ENCODE measurements at regions not wholly inside any gene's neighbourhood (a gene's known extent, or its start where the extent isn't known, plus 50 kb on each side); places are given as distances from the start of the nearest gene placed in this dataset.
"Not testable (repeated sequence)": the region's sequence is repeated elsewhere in the genome, so short reads cannot be mapped to it uniquely, and the experiment has no call there.

- not testable (repeated sequence) for DNase-seq (ENCODE audit: low spot score)
Measured at GRCh38 chr15:20237256-20238020, 304.2 kb downstream of the GOLGA6L6 start.

DNA sequence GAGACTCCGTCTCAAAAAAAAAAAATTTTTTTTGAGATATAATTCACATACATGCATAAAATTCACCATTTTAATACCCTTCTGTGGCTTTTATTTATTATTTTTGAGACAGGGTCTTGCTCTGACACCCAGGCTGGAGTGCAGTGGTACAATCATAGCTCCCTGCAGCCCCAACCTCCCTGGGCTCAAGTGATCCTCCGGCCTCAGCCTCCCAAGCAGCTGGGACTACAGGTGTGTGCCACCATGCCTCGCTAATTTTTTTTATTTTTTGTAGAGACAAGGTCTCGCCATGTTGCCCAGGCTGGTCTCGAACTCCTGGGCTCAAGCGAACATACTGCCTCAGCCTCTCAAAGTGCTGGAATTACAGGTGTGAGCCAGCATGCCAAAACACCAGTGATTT lies 305.9 kb downstream of the GOLGA6L6 start:
- not testable (repeated sequence) for DNase-seq (ENCODE audit: low spot score)

GRCh38 chr15:20234006-20234540 lies 307.5 kb downstream of the GOLGA6L6 start:
- not testable (repeated sequence) for DNase-seq (ENCODE audit: low spot score)

DNA sequence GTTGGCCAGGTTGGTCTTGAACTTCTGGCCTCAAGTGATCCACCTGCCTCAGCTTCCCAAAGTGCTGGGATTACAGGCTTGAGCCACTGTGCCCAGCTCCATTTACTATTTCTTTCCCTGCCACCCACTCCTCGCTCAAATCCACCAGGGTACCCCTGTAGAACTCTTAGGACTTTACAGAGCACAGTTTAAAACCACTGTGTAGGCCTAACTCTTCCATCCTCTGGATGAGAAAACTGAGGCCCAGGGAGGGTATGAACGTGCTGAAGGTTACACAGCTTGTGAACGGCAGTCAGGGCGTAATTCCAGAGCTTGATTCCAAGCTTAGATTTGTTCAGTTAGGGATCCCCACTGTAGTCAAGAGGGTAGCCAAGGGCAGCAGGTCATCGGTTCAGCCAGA lies 309.1 kb downstream of the GOLGA6L6 start:
- DNase-seq (ENCODE audit: low spot score): not testable (repeated sequence)

- DNase-seq (ENCODE audit: low spot score): not testable (repeated sequence)
Measured at GRCh38 chr15:20230656-20231055, 310.9 kb downstream of the GOLGA6L6 start.

- DNase-seq (ENCODE audit: low spot score): not testable (repeated sequence)
Measured at GRCh38 chr15:20228791-20229190, 312.8 kb downstream of the GOLGA6L6 start.

DNA sequence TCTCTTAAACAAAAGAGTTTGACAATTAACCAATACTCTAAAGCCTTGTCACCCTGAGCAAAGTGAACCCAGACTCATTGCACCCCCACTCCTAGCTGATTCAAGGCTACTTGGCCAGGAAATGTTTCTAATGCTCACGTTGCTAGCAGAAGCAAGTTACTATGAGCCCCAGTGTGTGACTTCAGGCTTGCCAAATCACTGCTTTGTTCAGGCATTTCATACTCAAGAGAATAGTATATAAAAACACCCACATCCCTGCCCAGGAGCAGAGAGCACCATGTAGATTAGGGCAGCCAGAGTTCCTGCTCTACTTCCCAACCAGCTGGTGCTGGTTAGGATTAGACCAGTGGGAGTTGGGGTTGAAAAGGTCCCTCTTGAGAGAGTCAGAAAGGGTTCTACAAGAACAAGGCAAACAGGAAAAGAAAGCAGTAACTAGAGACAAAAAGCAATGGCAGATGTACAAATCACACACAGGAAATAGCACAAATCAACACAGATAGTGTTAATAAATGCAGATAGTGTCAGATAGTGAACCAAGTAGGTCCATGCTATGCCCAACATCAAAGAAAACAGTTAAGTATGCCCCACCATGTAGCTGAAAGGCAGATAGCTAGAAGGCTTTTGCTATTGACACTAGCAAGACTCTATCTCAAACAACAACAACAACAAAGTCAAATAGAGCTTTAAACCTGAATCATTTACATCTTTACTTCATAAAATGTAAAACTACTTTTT lies 314.3 kb downstream of the GOLGA6L6 start:
- DNase-seq (ENCODE audit: low spot score): not testable (repeated sequence)

- DNase-seq (ENCODE audit: low spot score): not testable (repeated sequence)
Measured at GRCh38 chr15:20226531-20226930, 315.1 kb downstream of the GOLGA6L6 start.

GRCh38 chr15:20221063-20221462 lies 320.5 kb downstream of the GOLGA6L6 start:
- not testable (repeated sequence) for DNase-seq (ENCODE audit: low spot score)

DNA sequence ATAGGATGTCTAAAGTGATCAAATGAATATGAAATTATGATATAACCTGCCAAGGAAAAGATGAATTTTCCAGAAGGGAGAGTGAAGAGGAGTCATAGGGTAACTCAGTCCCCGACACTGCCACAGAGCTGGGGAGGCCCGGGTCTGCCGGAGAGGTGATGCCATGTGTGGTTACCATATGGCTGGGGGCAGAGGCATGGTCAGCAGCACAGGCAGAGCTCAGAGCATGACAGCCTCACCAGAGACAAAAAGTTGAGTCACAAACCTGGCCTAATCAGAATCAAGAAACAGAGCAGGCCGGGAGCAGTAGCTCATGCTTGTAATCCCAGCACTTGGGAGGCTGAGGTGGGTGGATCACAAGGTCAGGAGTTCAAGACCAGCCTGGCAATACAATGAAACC lies 322.4 kb downstream of the GOLGA6L6 start:
- not testable (repeated sequence) for DNase-seq (ENCODE audit: low spot score)

GRCh38 chr15:20215700-20216099 lies 325.9 kb downstream of the GOLGA6L6 start:
- DNase-seq (ENCODE audit: low spot score): not testable (repeated sequence)

- not testable (repeated sequence) for DNase-seq (ENCODE audit: low spot score)
Measured at GRCh38 chr15:20214101-20214500, 327.5 kb downstream of the GOLGA6L6 start.

GRCh38 chr15:20211508-20211907 lies 330.1 kb downstream of the GOLGA6L6 start:
- DNase-seq (ENCODE audit: low spot score): not testable (repeated sequence)

- not testable (repeated sequence) for DNase-seq (ENCODE audit: low spot score)
Measured at GRCh38 chr15:20209973-20210372, 331.6 kb downstream of the GOLGA6L6 start.

GRCh38 chr15:20207607-20208006 lies 334.0 kb downstream of the GOLGA6L6 start:
- DNase-seq (ENCODE audit: low spot score): not testable (repeated sequence)

GRCh38 chr15:20207198-20207597 lies 334.4 kb downstream of the GOLGA6L6 start:
- DNase-seq (ENCODE audit: low spot score): not testable (repeated sequence)

- DNase-seq (ENCODE audit: low spot score): peak; percentile 8
Measured at GRCh38 chr15:20204177-20204866, 337.3 kb downstream of the GOLGA6L6 start.

DNA sequence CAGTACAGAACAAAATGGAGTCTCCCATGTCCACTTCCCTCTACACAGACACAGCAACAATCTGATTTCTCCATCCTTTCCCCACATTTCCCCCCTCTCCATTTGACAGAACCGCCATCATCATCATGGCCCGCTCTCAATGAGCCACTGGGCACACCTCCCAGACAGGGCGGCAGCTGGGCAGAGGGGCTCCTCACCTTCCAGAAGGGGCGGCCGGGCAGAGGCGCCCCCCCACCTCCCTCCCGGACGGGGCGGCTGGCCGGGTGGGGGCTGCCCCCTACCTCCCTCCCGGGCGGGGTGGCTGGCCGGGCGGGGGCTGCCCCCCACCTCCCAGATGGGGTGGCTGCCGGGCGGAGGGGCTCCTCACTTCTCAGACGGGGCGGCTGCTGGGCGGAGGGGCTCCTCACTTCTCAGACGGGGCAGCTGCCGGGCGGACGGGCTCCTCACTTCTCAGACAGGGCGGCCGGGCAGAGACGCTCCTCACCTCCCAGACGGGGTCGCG lies 337.9 kb downstream of the GOLGA6L6 start:
- not testable (repeated sequence) for DNase-seq (ENCODE audit: low spot score)

- not testable (repeated sequence) for DNase-seq (ENCODE audit: low spot score)
Measured at GRCh38 chr15:20194591-20195198, 346.9 kb downstream of the GOLGA6L6 start.

GRCh38 chr15:20192982-20193929 lies 348.3 kb downstream of the GOLGA6L6 start:
- peak; percentile 18 for DNase-seq (ENCODE audit: low spot score)
